Activated CD8-positive, alpha-beta memory T cell treated with anti-CD3 and anti-CD28 coated beads for 24 hours (primary cell): ENCODE measurements at regions not wholly inside any gene's neighbourhood (a gene's known extent, or its start where the extent isn't known, plus 50 kb on each side); places are given as distances from the start of the nearest gene placed in this dataset.
"Not testable (repeated sequence)": the region's sequence is repeated elsewhere in the genome, so short reads cannot be mapped to it uniquely, and the experiment has no call there.

Source experiments
- DNase-seq: peaks from one replicate; pipeline ENCODE4 v3.0.0-alpha.2; 2020

- no peak for DNase-seq
Observed at GRCh38 chr11:70595452-70595851, 197.1 kb downstream of the CTTN start.

DNA sequence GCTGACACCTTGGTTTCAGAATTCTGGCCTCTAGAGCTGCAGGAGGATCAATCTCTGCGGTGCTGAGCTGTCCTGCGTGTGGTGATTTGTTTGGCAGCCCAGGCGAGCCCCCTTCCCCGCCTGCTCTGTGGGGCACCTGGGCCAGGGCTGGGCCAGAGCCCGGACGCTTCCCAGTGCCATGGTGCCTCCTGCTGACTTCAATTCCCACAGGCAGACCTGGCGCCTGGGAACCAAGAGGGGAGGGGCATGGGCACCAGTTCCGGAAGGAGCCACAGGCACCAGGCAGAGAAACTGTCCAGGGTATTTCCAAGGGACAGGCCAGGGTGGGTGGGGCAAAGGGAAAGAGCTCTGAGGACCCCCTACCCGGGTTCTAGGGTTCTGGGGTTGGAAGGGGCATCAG is 197.8 kb downstream of the CTTN start:
- DNase-seq: no peak

DNA sequence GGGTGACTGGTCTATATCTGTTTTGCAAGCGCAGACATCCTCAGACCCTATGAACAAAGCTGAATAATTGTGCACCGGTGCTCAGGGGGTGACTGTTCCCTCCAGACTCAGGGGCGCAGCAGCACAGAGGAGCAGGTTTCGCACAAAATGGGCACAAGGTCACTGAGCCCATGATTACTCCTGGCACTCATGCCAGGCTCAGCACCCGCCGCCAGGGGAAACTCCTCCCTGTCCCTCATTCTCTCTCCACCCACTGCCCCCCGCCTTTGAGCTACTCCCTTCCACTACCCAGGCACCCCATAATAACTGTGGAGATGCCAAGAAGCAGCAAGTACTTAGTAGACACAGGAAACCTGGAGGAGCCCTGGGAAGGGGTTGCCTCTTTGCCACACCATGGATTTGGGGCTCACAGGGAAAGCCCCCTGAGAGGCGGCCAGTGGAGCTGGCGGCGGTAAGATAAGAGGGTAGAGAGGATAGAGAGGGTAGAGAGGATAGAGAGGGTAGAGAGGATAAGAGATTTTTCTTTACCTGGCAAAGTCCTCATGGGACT is 198.8 kb downstream of the CTTN start:
- DNase-seq: no peak

DNA sequence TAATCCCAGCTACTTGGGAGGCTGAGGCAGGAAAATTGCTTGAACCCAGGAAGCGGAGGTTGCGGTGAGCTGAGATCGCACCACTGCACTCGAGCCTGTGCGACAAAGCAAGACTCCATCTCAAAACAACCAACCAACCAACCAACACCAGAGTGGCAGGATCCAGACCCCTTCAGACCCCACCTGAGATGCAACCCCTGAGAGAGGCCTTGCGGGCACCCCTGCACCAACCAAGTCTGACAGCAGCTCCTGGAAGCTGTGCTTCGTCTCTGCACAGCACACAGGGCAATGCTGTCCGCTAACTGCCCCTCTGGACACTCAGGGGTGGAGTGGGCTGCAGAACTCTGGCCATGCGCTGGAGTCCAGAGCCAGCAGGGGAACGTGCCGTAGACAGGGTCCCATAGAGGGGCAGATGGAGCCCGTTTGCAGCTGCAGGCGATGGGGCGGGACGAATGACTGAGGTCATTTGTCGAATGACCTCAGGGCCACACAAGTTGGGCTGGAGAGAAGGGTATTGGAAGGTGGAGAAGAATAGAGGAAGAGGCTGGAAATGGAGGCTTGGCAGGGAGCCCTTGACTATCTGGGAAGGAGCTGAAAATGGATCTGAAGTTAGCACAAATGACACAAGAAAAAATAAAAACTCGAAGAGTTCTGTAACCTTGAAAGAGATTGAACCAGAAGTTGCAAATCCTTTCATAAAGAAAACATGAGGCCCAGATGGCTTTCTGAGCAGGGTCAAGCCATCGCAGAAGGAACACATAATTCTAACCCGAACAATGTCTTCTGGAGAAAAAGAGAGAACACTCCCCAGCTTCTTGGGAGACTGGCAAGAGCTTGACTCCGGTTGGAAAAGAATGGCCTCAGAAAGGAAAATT is 199.7 kb downstream of the CTTN start:
- no peak for DNase-seq

DNA sequence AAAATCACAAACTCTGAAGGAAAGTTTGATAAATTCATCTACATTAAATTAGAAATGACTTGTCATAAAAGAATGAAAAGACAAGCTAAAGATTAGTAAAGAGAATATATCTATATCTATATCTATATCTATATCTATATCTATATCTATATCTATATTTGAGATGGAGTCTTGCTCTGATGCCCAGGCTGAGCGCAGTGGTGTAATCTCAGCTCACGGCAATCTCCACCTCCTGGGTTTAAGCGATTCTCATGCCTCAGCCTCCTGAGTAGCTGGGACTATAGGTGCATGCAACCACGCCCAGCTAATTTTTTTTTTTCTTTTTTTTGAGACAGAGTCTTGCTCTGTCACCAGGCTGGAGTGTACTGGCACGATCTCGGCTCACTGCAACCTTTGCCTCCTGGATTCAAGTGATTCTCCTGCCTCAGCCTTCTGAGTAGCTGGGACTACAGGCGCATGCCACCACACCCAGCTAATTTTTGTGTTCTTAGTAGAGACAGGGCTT is 202.6 kb downstream of the CTTN start:
- not testable (repeated sequence) for DNase-seq

DNA sequence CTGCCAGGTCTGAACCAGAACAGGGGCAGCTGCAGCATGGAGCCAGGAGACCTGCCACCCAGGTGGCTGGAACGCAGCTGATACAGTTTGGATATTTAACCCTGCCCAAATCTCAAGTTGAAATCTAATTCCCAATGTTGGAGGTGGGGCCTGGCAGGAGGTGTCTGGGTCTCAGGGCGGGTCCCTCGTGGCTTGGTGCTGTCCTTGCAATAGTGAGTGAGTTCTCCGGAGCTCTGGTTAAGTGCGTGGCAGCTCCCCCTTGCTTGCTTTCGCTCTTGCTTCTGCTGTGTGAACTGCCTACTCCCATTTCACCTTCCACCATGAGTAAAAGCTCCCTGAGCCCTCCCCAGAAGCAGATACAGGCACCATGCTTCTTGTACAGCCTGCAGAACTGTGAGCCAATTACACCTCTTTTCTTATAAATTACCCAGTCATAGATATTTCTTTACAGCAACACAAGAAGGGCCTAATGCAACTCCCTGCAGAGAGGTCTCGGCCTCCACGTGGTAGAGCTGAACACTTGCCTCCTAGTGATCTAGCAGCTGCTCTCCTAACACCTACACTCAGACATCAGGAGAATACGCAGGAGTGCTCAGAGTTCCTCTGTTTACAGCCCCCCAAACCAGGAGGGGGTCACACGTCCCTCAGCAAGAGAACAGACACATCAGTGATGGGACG is 203.7 kb downstream of the CTTN start:
- no peak for DNase-seq

DNA sequence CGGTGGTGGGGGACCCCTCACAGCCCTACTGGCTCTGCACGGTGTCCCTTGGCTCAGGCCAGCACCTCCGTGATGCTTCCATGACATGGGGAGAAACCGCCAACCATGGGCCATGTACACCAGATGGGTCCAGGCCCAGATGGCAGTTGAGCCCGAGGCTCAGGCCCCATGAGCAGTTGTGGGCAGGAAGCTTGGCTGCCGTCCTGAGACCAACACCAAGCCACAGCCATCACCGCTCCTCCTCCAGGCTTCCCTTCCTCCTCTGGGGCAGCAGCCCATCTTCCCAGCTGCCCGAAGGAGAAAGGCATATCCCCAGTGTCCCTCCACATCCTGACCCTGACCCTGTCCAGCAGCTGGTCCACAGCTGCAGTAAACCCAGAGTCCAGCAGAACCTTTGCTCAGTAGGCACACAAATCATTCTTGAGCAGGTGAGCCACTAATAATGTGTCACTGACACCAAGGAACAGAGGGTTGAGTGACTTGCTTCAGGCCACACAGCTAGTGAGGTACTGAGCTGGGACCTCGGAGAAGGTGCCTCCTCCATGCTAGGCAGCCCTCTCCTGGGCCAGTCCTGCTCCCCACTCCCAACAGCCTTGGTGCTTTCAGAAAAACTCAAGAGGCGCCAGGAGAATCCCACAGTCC is 204.9 kb downstream of the CTTN start:
- no peak for DNase-seq

GRCh38 chr11:70603756-70604211 is 205.5 kb downstream of the CTTN start:
- no peak for DNase-seq

DNA sequence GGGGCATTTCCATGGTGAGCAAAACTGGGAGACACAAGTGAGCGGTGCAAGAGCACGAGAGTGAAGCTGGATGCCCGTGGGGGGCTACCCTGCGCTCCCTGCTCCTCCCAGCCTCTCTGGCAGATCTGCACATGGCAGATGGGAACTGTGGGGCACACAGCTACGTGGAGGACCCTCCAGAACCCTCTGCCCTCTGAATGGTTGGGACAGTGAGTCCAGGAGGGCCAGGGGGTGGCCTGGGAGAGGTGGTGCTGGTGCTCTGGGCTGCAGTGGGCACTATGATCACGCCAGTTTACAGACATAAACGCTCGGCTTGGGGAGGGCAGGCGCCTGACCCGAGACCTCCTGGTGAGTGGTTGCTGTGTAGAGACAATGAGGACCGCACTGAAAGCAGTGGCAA is 205.9 kb downstream of the CTTN start:
- DNase-seq: no peak

- DNase-seq: no peak
Observed at GRCh38 chr11:70604630-70605467, 206.5 kb downstream of the CTTN start.

DNA sequence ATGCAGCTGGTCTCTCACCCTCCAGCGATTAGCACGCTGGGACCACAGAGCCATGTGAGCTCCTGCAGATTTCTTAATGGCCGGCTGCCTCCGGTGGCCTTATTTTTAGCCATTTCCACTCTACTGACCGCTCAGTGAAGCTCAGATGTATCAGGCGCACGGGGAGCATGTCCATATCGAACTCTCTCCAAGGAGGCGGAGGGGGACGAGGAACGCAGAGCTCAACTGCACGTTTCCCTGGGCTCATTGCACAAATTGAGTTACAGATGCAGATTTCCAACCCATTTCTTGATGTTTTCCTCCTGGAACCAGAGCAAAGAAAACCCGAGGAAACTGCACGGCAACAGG is 207.1 kb downstream of the CTTN start:
- no peak for DNase-seq

- DNase-seq: no peak
Observed at GRCh38 chr11:70605846-70606245, 207.5 kb downstream of the CTTN start.

- no peak for DNase-seq
Observed at GRCh38 chr11:70606248-70606950, 208.1 kb downstream of the CTTN start.

DNA sequence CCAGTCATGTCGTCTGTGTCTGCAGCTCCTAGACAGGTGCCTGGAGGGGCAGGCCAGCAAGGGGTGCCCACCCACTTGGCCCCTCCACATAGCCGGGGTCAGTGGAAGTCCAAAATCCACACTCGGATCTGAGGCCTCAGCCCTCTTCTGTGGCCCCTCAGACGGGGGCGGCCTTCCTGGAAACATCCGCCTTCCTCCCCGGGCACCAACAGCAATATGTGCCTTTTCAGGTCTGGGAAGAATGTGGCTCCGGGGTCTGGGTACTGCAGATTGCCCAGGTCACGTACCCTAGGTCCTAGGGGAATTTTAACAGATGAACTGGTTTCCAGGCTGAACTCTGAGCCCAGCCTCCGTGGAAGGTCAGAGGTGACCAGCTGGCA is 208.6 kb downstream of the CTTN start:
- DNase-seq: no peak

DNA sequence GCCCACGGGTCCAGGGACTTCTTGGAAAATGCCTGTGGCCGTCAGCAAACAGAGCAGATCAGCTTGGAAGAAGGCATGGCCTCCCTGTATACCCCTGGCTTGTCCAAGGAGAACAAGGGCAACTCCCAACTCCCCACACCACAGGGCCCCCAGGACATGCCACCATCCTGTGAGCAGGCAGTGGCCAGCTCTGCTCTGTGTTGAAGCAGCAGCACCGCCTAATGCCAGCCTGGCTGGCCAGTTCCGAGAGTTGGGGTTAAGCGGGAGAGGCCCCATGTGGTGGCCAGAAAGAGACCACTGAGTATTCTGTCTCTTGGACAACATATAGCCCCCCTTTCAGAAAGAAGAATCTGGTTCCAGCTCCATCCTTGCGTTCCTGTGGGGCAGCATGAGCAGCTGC is 209.2 kb downstream of the CTTN start:
- DNase-seq: no peak

GRCh38 chr11:70608568-70609470 is 210.5 kb downstream of the CTTN start:
- DNase-seq: no peak

DNA sequence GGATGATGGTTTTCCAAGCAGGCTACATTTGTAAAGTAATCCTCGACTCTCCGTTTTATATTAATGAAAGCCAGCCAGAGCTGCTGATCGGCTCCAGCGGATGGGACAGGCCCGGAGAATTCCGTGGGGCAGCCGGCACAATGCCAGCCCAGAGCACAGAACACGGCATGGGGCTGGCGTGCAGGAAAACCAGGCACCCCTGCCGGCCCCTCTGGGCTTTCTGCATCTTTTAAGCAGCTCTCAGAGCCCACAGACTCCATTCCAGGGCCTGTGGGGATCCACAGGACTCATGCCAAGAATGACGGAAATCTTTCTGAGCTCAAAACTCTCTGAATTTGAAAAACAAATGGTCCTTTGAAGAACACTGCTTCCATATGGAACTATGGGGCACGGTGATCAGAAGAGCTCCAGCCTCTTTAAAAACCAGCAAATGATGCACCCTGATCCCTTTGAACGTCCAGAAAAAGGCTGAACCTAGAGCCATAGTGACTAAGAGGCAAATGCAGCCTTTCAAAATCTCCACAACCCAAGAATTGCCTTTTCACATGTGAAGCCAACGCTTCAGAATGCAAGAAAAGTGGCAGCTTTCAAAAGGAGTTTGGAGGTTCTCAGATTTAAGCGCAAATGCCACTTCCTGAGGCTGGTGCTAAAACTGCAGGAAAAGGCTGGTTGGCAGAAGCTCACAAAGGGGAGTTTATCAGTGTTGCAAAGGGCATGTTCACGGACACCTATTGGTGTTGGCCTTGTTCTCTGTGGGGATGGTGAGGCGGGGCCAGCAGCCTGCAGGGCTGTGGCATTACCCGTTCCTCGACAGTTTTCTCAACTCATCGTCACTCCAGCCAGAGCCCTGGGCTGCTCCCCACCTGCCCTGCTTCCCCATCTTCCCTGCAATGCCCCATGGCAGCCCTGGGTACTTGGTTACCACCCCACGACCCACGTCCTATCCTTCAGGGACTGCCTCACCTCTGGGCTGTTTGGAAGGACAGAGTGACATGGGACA is 212.5 kb downstream of the CTTN start:
- no peak for DNase-seq

DNA sequence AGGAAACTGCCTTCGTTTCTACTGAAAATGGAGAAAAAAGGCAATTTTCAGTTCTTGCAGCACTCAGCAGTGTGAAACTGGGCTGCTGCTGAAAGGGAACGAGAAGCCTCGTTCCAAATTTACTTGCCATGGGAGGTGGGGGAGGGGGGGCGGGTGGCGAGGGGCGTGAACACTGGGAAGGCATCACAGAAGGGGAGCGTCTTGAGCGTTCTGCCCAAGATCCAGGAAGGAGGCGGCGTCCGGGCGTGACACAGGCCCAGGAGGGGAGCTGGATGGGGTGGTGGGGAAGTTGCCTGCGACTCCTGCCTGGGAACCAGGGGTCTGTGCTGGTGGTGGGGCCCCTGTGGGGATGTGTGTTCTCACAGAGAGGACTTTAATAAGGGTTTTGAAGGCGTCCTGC is 213.5 kb downstream of the CTTN start:
- DNase-seq: no peak

DNA sequence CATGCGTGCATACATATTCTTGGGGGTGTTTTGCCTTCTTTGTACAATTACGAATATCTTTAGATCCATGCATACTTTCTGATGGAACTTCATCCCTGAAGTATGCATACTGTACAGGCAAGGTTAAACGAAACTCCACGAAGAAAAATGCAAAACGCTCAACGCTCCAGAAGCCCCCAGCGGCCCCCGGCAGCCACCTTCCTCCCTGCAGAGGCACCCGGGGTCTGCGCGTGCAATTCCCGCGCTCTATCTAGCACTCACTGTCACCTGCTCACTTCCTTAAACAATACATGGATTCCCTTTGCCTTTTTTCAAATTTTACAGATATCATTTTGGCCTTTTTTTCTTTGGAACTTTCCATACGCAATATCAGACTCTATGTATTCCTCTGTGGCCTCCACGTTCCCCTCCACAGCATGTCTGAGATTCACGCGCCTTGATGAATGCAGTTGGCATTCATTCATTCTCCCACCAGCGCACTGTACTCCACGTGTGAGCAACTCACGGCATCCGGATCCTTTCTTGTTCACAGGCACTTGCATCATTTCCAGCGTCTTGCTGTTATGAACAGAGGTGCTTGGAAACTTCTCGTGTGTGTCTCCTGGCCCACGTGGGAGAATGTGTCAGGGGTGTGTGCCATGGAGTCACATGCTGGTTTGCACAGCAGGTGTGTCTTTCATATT is 214.3 kb downstream of the CTTN start:
- DNase-seq: no peak
